ENCODE measurements at regions not wholly inside any gene's neighbourhood (a gene's known extent, or its start where the extent isn't known, plus 50 kb on each side); places are given as distances from the start of the nearest gene placed in this dataset.

DNA sequence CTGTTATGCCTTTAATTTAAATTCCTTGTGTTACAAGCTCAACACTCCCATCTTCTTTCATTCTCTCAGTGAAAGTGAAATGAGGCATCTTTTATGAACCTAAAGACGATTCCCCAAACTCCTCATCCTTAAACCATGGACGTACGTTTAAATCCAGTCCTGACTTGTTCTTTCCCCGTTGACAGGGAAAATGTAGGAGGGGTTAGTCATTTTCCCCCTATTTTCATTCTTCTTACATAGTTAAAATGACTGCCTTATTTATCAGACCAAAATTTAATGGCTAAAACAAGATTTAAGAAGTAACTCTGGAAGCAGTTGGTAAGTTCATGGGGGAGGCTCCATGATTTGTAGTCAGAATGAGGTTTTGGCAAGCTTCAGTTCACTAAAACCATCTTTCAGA, 134.9 kb downstream of the KCNA5 start:
- Histone ChIP-seq H3K36me3 (no peaks in the 10 kb centered on the region), H3K4me1 (no peaks in the 10 kb centered on the region), H3K9me3 (no peaks in the 10 kb centered on the region), H3K27ac (no peak overlapping the region), H3K27me3 (no peaks in the 10 kb centered on the region), H3K4me3 (no peak overlapping the region)
- TF ChIP-seq, protein P1, sequence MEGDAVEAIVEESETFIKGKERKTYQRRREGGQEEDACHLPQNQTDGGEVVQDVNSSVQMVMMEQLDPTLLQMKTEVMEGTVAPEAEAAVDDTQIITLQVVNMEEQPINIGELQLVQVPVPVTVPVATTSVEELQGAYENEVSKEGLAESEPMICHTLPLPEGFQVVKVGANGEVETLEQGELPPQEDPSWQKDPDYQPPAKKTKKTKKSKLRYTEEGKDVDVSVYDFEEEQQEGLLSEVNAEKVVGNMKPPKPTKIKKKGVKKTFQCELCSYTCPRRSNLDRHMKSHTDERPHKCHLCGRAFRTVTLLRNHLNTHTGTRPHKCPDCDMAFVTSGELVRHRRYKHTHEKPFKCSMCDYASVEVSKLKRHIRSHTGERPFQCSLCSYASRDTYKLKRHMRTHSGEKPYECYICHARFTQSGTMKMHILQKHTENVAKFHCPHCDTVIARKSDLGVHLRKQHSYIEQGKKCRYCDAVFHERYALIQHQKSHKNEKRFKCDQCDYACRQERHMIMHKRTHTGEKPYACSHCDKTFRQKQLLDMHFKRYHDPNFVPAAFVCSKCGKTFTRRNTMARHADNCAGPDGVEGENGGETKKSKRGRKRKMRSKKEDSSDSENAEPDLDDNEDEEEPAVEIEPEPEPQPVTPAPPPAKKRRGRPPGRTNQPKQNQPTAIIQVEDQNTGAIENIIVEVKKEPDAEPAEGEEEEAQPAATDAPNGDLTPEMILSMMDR (IDR thresholded peaks at IDR 0.05): no peak
- intact Hi-C loops (cut with DNase I): loop anchor here (10.0 kb wide), 1 partner anchor 336 kb away; no protein-coding TSS in a partner anchor
- no peak for DNase-seq (ENCODE audit: low spot score in 2 of 2)

DNA sequence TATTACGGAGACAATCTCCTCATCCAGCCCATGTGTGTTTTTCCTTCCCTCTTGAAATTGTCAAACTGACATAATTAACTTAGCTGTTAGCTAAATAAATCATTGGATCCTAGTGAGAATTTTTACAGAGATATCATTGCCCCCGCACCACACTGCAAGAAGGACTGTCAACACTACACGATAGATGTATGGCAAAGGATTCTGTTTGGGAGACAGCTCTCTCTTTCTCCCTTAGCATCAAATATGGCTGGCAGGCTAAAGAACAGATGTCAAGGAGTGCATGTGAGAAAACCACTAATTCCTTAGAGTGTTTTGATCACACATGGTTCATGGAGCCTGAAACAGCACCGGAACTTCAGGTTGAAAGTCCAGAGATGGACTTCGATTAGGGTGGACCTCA, 136.8 kb downstream of the KCNA5 start:
- TF ChIP-seq, protein P1 (IDR thresholded peaks at IDR 0.05): no peak
- Histone ChIP-seq H3K36me3 (no peaks in the 10 kb centered on the region), H3K27me3 (no peaks in the 10 kb centered on the region), H3K4me1 (no peaks in the 10 kb centered on the region), H3K27ac (no peak overlapping the region), H3K9me3 (no peaks in the 10 kb centered on the region), H3K4me3 (no peak overlapping the region)
- intact Hi-C loops (cut with DNase I): no loop called here
- DNase-seq (ENCODE audit: low spot score in 2 of 2): no peak

DNA sequence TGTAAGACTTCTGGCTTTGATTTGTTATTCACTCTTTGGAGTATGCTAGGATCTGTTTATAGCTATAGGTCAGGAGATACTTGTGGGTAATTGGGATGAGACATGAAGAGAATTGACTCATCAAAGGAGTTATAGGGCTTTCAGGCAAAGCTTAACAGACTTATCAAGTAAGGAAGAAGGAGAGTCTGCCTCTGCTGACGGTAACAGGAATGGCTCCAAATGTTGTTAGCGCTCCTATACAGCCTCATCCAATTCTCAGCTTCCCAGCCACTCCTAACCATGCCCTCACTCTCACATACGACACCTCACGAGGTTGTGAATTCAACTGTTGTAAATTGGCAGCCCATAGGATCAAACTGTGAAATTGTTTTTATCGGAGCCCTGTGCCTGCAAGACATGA, 140.5 kb downstream of the KCNA5 start:
- Histone ChIP-seq H3K4me1 (no peaks in the 10 kb centered on the region), H3K27me3 (no peaks in the 10 kb centered on the region), H3K27ac (no peak overlapping the region), H3K4me3 (no peak overlapping the region), H3K36me3 (no peaks in the 10 kb centered on the region), H3K9me3 (no peaks in the 10 kb centered on the region)
- intact Hi-C loops (cut with DNase I): no loop called here
- TF ChIP-seq, protein P1 (IDR thresholded peaks at IDR 0.05): no peak
- no peak for DNase-seq (ENCODE audit: low spot score in 2 of 2)

DNA sequence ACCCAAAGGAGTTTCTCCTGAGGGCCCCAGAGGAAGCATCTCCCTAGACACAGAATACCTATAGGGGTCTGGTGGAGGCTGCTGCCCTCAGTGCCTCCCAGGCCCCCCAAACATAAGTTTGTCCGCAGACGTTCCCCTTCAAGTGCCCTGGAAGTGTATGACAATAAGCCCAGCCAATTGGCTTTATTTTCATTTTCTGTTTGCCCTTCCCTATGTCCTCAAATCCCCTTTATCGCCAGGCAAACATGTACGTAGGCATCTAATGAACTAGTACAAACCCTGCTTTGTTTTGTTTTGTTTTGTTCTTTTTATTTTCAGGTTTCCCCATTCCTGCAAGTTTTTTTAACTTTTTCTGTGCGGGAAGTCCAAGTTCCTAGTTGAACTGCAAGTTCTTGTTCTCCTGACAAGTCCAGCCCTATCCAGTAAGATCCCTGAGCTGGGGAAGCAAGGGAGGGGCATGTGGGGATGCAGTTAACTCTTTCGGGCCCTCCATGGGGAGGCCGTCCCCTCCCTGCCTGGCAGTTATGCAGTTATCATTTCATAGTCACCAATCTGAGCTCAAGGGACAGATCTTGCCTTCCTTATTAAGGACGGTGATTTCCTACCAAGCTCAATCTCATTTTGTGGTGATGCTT, 141.9 kb downstream of the KCNA5 start:
- TF ChIP-seq, protein P1 (IDR thresholded peaks at IDR 0.05): no peak
- no peak for DNase-seq (ENCODE audit: low spot score in 2 of 2)
- intact Hi-C loops (cut with DNase I): no loop called here
- no peaks in the 10 kb centered on the region for H3K27me3 ChIP-seq
- no peak overlapping the region for H3K27ac ChIP-seq
- H3K4me3 ChIP-seq: peak overlapping the region; percentile 45 to 59
- no peaks in the 10 kb centered on the region for H3K9me3 ChIP-seq
- H3K36me3 ChIP-seq: no peaks in the 10 kb centered on the region
- no peaks in the 10 kb centered on the region for H3K4me1 ChIP-seq

DNA sequence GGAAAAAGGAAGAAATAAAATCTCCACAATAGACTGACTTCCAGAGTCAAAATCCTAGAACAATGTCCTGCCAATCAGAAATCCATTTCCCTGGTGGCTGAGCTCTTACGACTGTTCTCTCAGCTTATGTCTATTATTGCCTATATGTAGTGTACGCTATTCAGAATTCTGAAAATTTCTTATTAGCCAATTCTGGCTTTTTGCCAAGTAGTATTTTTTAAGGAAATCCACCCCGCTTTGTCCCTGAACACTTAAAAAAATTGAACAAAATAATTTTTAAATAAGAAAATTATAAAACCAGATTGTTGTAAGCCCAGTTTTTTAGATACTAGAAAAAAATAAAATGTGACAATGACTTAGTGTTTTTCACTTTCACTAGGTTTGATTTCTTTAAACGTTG, 143.0 kb downstream of the KCNA5 start:
- H3K4me3 ChIP-seq: no peak overlapping the region
- H3K4me1 ChIP-seq: no peaks in the 10 kb centered on the region
- TF ChIP-seq, protein P1 (IDR thresholded peaks at IDR 0.05): no peak
- no peaks in the 10 kb centered on the region for H3K9me3 ChIP-seq
- H3K27ac ChIP-seq: no peak overlapping the region
- intact Hi-C loops (cut with DNase I): no loop called here
- no peaks in the 10 kb centered on the region for H3K36me3 ChIP-seq
- no peaks in the 10 kb centered on the region for H3K27me3 ChIP-seq
- no peak for DNase-seq (ENCODE audit: low spot score in 2 of 2)

DNA sequence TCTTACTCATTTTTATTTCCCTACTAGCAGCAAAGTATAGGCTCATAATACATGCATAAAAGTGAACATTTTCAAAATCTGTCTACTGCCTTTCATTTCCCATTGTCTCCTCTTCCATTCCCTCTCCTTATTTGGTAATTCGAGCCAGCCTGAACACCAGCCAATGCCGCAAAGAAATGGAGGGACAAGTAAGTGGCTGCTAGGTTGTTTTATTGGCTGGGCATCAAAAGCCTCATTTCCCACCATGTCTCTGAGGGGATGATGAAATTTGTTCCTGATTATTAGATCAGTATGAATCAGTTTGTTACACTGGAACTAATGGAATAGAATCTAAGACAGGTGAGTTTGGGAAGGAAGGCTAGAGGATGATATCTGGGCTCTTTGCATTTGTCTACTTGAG, 143.5 kb downstream of the KCNA5 start:
- Histone ChIP-seq H3K27me3 (no peaks in the 10 kb centered on the region), H3K27ac (no peak overlapping the region), H3K36me3 (no peaks in the 10 kb centered on the region), H3K4me1 (no peaks in the 10 kb centered on the region), H3K4me3 (no peak overlapping the region), H3K9me3 (no peaks in the 10 kb centered on the region)
- no peak for DNase-seq (ENCODE audit: low spot score in 2 of 2)
- TF ChIP-seq, protein P1 (IDR thresholded peaks at IDR 0.05): no peak
- intact Hi-C loops (cut with DNase I): no loop called here

Measured in ascending aorta (tissue), 2 donors.